Stimulated activated CD8-positive, alpha-beta memory T cell treated with anti-CD3 and anti-CD28 coated beads, Interleukin-4, amount 100 ng/mL, for 24 hours (primary cell): ENCODE measurements at regions not wholly inside any gene's neighbourhood (a gene's known extent, or its start where the extent isn't known, plus 50 kb on each side); places are given as distances from the start of the nearest gene placed in this dataset.

ENCODE experiments used
- DNase-seq: peaks from one replicate; pipeline ENCODE4 v3.0.0-alpha.2; 2020; ENCODE audit warnings: low read depth

- no peak for DNase-seq
Measured at GRCh38 chr4:53775381-53775780, 184.1 kb upstream of the LNX1 start.

- DNase-seq = no peak
Measured at GRCh38 chr4:53771326-53771725, 180.0 kb upstream of the LNX1 start.

- DNase-seq = no peak
Measured at GRCh38 chr4:53767482-53767881, 176.2 kb upstream of the LNX1 start.

- no peak for DNase-seq
Measured at GRCh38 chr4:53764761-53765490, 173.6 kb upstream of the LNX1 start.

DNA sequence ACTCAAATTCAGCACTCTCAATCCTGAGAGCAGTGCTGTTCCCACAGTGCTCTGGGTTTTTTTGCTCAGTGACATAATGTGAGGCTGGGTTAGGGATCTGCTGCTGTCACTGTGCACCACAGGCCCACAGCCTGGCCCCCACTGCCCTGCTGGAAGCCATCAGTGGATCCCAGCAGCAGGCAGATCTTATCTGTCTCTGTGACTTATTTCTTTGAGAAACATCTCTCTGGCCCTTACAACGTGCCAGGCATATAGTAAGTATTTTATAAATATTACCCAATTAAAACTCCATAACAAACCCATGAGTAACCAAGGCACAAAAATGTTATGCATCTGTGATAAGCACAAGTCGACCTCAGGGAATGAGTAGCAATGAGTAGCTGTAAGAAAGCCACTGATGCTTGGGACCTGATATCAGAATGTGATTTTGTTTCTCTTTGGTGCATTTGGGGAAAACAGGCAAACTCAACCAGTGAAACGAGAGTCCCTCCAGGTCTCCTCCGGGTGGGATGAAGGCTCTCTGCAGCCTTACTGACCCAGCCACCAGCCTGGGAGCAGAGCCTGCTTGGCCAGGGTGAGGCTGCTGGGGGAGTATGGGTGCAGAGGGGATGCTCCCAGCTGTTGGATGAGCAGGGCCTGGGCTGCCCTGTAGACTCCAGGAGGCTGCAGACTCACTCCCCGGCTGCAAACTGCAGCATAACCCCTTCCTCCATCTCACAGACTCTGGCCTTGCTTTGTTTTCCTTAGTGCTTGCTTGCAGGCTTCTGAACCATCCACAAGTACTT lies 172.7 kb upstream of the LNX1 start:
- no peak for DNase-seq

DNA sequence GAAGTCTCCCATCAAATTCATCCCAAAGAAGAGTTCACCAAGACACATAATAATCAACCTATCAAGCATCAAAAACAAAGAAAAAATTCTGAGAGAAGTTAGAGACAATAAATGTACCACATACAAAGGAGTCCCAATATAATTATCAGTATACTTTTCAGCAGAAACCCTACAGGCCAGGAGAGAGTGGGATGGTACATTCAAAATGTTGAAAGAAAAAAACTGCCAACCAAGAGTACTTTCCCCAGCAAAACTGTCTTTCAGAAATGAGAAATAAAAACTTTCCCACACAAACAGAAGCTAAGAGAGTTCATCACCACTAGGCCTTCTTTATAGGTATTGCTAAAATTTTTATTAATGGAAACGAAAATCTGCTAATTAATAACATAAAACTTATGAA lies 164.4 kb upstream of the LNX1 start:
- no peak for DNase-seq

GRCh38 chr4:53752124-53752523 lies 160.8 kb upstream of the LNX1 start:
- DNase-seq = no peak

DNA sequence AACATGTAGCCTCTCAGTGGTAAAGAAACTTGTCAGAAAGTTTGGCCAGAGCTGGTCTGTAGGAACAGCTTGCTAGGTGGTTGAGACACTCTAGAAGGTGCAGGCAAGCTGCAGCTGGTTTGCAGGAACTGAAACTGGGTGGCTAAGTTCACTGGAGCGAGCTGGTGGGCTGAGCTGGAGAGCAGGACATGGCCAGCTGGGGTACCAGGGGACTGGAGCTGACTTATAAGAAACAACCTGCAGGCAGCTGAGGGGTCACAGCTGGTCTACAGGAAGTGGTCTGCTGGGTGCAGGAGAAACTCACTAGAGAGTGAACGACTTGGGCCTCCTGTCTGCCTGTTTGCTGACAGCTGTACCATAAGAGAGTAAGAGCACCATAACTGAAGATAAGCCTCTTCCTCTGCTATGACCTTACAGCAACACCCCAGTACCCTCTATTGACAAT lies 157.1 kb upstream of the LNX1 start:
- DNase-seq = no peak

DNA sequence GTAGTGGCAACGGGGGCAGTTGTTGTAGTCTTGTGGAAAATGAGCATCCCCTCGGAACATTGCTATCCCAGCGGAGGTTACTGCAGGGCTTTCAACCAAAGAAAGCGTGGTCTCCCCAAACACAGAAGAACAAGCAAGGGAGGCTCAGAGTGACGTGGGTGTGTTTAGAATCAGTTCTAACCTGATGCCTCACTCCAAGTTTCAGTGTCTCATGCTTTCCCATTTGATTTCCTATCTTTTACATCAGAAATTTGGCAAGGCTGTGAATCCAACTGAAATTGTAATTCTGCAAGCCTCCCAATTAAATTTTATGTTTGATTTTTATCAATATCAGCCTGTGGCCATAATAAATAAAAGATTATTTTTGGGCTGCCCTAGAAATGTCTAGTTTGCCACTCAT lies 156.1 kb upstream of the LNX1 start:
- DNase-seq = no peak

- no peak for DNase-seq
Measured at GRCh38 chr4:53744446-53745160, 153.3 kb upstream of the LNX1 start.

DNA sequence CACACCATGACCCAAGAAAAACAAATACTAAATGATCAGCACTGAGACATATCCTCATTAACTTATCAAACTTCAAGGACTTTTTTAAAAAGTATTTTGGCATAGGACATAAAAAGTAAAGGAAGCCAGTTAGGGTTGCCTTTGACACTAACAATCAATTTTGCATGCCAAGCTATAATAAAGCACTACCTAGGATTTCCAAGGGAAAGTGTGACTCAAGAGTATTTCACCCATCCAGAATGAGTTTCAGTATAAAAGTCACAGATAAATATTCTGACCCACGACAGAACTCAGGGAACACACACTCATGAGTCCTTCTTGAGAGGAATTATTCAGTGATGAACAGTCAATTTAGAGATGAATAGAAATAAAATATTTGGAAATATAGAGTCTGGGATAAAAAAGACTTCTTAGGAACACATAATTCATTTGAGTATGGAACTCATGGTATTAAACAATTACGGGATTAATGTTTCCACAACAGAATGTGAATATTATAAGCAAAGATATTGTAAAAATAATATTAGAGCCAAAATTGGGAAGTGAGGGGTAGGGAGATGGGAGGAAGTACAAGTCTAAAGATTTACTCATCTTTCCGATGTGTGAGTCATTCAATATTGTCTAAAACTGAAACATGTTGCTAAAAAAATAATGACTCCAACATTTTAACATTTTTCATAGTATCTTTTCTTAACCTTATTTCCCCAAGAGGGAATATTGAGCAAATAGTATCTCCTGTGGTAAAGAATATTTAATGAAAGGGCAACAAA lies 143.5 kb upstream of the LNX1 start:
- DNase-seq = no peak

DNA sequence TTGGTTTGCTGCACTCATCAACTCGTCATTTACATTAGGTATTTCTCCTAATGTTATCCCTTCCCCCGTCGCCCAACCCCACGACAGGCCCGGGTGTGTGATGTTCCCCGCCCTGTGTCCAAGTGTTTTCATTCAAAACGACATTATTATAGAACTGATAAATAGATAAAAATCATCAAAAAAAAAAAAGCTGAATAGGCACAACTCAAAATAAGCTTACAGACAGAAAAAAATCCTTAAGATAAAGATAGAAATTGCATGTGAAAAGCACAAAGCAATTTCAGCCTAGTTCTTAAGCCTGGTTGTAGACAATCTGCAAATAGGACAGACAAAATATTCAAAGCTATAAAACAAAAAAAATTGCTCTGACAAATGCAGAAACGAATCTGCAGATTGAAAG lies 142.9 kb upstream of the LNX1 start:
- DNase-seq = no peak

GRCh38 chr4:53732661-53733060 lies 141.4 kb upstream of the LNX1 start:
- no peak for DNase-seq

- no peak for DNase-seq
Measured at GRCh38 chr4:53730031-53730805, 138.9 kb upstream of the LNX1 start.

- no peak for DNase-seq
Measured at GRCh38 chr4:53722110-53722509, 130.8 kb upstream of the LNX1 start.

DNA sequence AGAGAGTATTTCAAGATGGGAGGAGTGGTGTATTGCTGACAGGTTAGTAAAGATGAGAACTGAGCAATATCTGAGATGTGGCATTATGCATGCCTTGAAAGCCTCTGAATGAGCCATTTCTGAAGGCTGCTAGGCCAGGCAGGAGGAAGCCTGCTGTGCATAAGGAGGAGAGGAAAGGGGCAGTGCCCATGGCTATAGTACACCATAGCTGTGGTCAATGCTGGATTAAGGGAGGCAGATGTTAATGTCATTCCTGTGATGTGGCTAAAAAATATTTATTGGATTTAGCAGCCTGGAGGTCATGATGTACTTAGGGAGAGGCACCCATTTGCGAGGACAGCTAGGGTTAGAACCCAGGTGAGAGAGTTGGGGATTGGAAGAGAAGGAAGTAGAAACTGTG lies 130.0 kb upstream of the LNX1 start:
- no peak for DNase-seq

GRCh38 chr4:53720776-53721175 lies 129.5 kb upstream of the LNX1 start:
- no peak for DNase-seq

- DNase-seq = no peak
Measured at GRCh38 chr4:53717064-53717549, 125.8 kb upstream of the LNX1 start.

GRCh38 chr4:53716471-53717063 lies 125.3 kb upstream of the LNX1 start:
- DNase-seq = no peak

DNA sequence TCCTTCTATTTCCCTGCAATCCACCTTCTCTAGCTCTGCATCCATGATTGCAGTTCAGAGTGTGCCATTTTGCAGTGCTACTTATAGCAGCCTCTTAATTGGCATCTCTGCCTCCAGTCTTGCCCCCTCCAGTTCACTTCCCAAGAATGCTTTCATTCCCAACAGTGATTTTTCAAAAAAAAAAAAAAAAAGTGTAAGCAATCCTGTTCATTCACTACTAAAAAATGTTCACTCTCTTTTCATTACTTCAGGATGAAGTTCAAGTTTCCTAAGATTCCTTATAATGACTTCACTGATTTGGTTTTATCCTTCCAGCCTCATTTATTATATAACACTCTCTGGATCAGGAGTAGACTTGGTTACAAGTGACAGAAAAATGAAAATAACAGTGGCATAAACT lies 124.7 kb upstream of the LNX1 start:
- DNase-seq = no peak
